WERI-Rb-1 (cell line): ENCODE measurements at regions not wholly inside any gene's neighbourhood (a gene's known extent, or its start where the extent isn't known, plus 50 kb on each side); places are given as distances from the start of the nearest gene placed in this dataset.

Source experiments
- DNase-seq: peaks from one replicate; pipeline ENCODE4 v3.0.0-alpha.2; 2020
- H3K27ac ChIP-seq: fragments of 250-450 bp; sonication (Bioruptor Pico); 2 replicates; pipeline ENCODE4 v1.5.1; 2020; ENCODE audit warnings: mild to moderate bottlenecking, moderate library complexity
- H3K27me3 ChIP-seq: fragments of 250-450 bp; sonication (Bioruptor Pico); 2 replicates; pipeline ENCODE4 v1.5.1; 2021; ENCODE audit warnings: mild to moderate bottlenecking, low read depth, moderate library complexity; ENCODE audit not compliant: insufficient read depth, severe bottlenecking
- H3K36me3 ChIP-seq: fragments of 250-450 bp; sonication (Bioruptor Pico); 2 replicates; pipeline ENCODE4 v1.5.1; 2020; ENCODE audit warnings: mild to moderate bottlenecking, moderate library complexity
- H3K4me3 ChIP-seq: 2 replicates; pipeline ENCODE4 v1.5.1; 2011; ENCODE audit warnings: low read depth, mild to moderate bottlenecking, control low read depth, low read length
- H3K9me3 ChIP-seq: fragments of 250-450 bp; sonication (Bioruptor Pico); 2 replicates; pipeline ENCODE4 v1.5.1; 2021; ENCODE audit warnings: mild to moderate bottlenecking, moderate library complexity; ENCODE audit not compliant: severe bottlenecking
- TF ChIP-seq, protein P1 (sequence below): IDR thresholded peaks from 2 replicates; pipeline ENCODE4 v1.5.1; 2011; ENCODE audit warnings: low read depth, mild to moderate bottlenecking, control low read depth, inconsistent platforms, low read length

DNA sequence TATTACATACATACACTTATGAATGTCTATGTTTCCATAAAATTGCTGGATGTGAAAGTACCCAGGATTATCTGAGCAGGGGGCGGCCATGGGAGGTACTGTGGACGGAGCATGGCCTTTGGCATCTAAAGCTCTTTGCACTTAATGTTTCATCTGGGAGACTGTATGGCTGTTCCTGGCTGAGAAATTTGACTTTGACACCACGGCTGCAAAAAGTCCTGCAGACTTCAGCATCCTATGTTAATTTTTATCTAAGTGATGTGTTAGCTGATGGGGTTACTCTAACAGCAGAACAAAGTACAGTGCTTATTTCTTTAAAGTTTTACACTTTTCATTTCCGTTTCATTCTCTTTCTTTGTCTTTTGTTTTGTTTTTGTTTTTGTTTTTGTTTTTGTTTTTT is 139.8 kb upstream of the STX18 start:
- no peaks in the 10 kb centered on the region for H3K27me3 ChIP-seq
- DNase-seq, result no peak
- H3K27ac ChIP-seq, result no peak overlapping the region
- no peaks in the 10 kb centered on the region for H3K36me3 ChIP-seq
- TF ChIP-seq, protein P1, sequence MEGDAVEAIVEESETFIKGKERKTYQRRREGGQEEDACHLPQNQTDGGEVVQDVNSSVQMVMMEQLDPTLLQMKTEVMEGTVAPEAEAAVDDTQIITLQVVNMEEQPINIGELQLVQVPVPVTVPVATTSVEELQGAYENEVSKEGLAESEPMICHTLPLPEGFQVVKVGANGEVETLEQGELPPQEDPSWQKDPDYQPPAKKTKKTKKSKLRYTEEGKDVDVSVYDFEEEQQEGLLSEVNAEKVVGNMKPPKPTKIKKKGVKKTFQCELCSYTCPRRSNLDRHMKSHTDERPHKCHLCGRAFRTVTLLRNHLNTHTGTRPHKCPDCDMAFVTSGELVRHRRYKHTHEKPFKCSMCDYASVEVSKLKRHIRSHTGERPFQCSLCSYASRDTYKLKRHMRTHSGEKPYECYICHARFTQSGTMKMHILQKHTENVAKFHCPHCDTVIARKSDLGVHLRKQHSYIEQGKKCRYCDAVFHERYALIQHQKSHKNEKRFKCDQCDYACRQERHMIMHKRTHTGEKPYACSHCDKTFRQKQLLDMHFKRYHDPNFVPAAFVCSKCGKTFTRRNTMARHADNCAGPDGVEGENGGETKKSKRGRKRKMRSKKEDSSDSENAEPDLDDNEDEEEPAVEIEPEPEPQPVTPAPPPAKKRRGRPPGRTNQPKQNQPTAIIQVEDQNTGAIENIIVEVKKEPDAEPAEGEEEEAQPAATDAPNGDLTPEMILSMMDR, result no peak
- no peaks in the 10 kb centered on the region for H3K9me3 ChIP-seq
- no peak overlapping the region for H3K4me3 ChIP-seq

DNA sequence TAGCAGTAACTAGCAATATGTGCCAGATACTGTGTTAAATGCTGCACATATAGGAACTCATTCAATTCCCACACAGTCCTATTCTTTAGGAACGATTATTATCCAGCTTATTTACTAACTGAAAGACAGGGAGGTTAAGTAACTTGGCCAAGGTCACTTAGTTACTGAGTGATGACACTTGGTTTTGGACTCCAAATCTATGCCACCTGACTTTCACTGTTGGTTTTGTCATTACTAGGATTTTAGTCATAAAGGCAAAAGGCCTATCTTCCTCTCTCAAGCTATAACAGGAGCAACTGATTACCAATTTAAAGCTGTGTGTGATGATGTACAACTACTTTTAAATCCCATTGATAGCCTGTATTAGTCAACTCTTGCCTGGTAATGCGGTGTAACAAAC is 138.9 kb upstream of the STX18 start:
- no peak for DNase-seq
- no peaks in the 10 kb centered on the region for H3K9me3 ChIP-seq
- no peaks in the 10 kb centered on the region for H3K36me3 ChIP-seq
- H3K27me3 ChIP-seq, result no peaks in the 10 kb centered on the region
- no peak overlapping the region for H3K27ac ChIP-seq
- TF ChIP-seq, protein P1, result no peak
- H3K4me3 ChIP-seq, result no peak overlapping the region

GRCh38 chr4:4680243-4680642 is 138.4 kb upstream of the STX18 start:
- no peak overlapping the region for H3K27ac ChIP-seq
- no peaks in the 10 kb centered on the region for H3K9me3 ChIP-seq
- no peak for DNase-seq
- no peaks in the 10 kb centered on the region for H3K27me3 ChIP-seq
- TF ChIP-seq, protein P1, result no peak
- no peak overlapping the region for H3K4me3 ChIP-seq
- H3K36me3 ChIP-seq, result no peaks in the 10 kb centered on the region

GRCh38 chr4:4677556-4678522 is 136.0 kb upstream of the STX18 start:
- TF ChIP-seq, protein P1, result peak; percentile 93
- peak; percentile 52 for DNase-seq
- Histone ChIP-seq H3K9me3 (no peaks in the 10 kb centered on the region), H3K36me3 (no peaks in the 10 kb centered on the region), H3K27me3 (no peaks in the 10 kb centered on the region), H3K27ac (no peak overlapping the region), H3K4me3 (no peak overlapping the region)

DNA sequence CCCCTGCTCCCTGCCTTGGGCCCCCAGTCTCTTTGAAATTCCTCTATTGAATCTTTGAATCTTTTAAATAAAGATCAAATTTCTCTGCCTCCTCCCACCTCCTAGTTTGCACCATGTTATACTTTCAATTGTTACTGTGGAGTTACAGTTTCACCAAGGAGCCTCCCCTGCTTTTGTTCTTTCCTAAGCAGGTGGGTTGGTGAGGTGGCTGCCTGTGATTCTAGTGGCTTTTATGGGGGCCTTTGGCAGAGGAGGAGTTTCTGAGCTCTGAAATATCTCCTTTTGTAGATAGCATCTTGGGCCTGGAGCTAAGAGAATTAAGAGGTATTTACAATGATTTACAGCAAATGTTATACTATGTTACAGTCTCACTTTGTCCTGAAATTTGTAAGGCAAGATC is 133.8 kb upstream of the STX18 start:
- DNase-seq, result no peak
- TF ChIP-seq, protein P1, result no peak
- H3K36me3 ChIP-seq, result no peaks in the 10 kb centered on the region

More for the DNA sequence above, 133.8 kb upstream of the STX18 start:
- no peaks in the 10 kb centered on the region for H3K9me3 ChIP-seq
- no peaks in the 10 kb centered on the region for H3K27me3 ChIP-seq
- no peak overlapping the region for H3K27ac ChIP-seq
- H3K4me3 ChIP-seq, result no peak overlapping the region
